ENCODE measurements at regions not wholly inside any gene's neighbourhood (a gene's known extent, or its start where the extent isn't known, plus 50 kb on each side); places are given as distances from the start of the nearest gene placed in this dataset.

DNA sequence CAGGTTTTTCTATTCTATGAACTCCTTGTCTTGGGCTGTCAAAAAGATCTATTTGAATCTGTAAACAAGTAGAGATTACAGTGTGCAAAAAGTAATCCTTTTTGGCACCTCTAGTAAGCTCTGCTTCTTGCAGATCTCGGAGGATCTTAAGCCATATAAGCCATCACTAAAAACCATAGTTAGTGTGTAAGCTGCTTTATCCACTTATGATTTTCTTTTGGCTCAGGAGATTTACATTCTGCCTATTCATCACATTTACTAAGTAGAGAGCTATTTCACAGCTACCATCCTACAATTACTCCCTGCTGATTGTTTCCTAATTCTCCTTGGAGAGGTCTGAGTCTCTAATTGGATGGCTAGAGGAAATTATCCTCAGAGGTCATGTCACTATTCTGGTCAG, 385.7 kb downstream of the AASDHPPT start:
- Histone ChIP-seq H3K36me3 (ENCODE audit: insufficient read depth, low read length) (no peaks in the 10 kb centered on the region), H3K4me2 (ENCODE audit: low read depth, low read length, poor library complexity, severe bottlenecking) (no peak overlapping the region), H3K27me3 (ENCODE audit: low read length) (no peaks in the 10 kb centered on the region), H4K20me1 (ENCODE audit: insufficient read depth, low read depth, low read length) (no peaks in the 10 kb centered on the region), H3K9ac (ENCODE audit: low read length) (no peak overlapping the region), H3K9me3 (ENCODE audit: low read length) (no peaks in the 10 kb centered on the region), H2AFZ (ENCODE audit: low read length) (no peak overlapping the region), H3K27ac (ENCODE audit: low read length) (no peak overlapping the region), H3K9me2 (replicated peaks; ENCODE audit: insufficient read depth, low read length) (no peaks in the 10 kb centered on the region), H3K79me2 (ENCODE audit: low read length) (no peaks in the 10 kb centered on the region), H3K4me3 (ENCODE audit: low read length) (no peak overlapping the region), H3K4me1 (ENCODE audit: low read length) (no peaks in the 10 kb centered on the region)
- no peak for DNase-seq

DNA sequence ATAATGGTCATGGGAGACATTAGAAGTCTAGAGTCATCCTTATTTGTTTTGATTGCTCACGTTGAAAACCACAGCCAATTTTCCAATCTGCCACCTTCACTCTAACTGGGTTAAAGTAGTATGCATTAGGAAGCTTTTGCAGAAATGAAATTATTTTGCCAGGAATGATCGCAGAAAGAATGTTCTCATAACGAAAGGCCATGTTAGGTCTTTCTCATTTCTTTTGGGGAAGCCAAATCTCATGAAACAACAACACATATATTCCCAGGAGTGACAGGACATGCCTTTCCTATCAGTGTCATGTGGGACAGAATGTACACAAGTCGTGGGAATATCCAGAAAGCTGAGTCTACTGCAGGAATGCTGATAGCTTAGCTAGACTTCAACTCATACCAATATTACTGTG, 386.3 kb downstream of the AASDHPPT start:
- Histone ChIP-seq H3K9ac (ENCODE audit: low read length) (no peak overlapping the region), H3K4me1 (ENCODE audit: low read length) (no peaks in the 10 kb centered on the region), H3K36me3 (ENCODE audit: insufficient read depth, low read length) (no peaks in the 10 kb centered on the region), H3K27ac (ENCODE audit: low read length) (no peak overlapping the region), H2AFZ (ENCODE audit: low read length) (no peak overlapping the region), H3K4me3 (ENCODE audit: low read length) (no peak overlapping the region), H3K9me3 (ENCODE audit: low read length) (no peaks in the 10 kb centered on the region), H3K27me3 (ENCODE audit: low read length) (no peaks in the 10 kb centered on the region), H3K9me2 (replicated peaks; ENCODE audit: insufficient read depth, low read length) (no peaks in the 10 kb centered on the region), H3K79me2 (ENCODE audit: low read length) (no peaks in the 10 kb centered on the region), H3K4me2 (ENCODE audit: low read depth, low read length, poor library complexity, severe bottlenecking) (no peak overlapping the region), H4K20me1 (ENCODE audit: insufficient read depth, low read depth, low read length) (no peaks in the 10 kb centered on the region)
- DNase-seq, result no peak

DNA sequence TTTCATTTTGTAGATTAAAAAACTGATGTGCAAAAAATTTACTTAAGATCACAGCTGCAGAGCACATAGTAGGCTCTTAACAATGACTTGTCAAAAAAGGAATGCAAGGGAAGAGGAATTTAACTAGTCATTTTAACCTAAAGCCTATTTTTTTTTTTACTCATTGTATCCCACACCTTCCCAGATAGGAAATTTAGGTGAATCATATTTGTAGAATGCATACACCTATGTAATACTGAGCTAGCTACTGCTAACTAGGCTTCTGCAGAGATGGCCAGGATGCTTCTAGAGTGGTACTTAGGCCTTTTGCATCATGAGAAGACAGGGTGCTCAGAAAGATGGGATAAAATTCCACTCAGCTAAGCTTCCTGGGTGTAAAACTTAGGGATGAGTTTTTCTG, 387.3 kb downstream of the AASDHPPT start:
- Histone ChIP-seq H3K79me2 (ENCODE audit: low read length) (no peaks in the 10 kb centered on the region), H3K9me3 (ENCODE audit: low read length) (no peaks in the 10 kb centered on the region), H4K20me1 (ENCODE audit: insufficient read depth, low read depth, low read length) (no peaks in the 10 kb centered on the region), H3K4me1 (ENCODE audit: low read length) (no peaks in the 10 kb centered on the region), H3K27me3 (ENCODE audit: low read length) (no peaks in the 10 kb centered on the region), H3K9ac (ENCODE audit: low read length) (no peak overlapping the region), H3K27ac (ENCODE audit: low read length) (no peak overlapping the region), H3K36me3 (ENCODE audit: insufficient read depth, low read length) (no peaks in the 10 kb centered on the region), H3K4me2 (ENCODE audit: low read depth, low read length, poor library complexity, severe bottlenecking) (no peak overlapping the region), H3K9me2 (replicated peaks; ENCODE audit: insufficient read depth, low read length) (no peaks in the 10 kb centered on the region), H2AFZ (ENCODE audit: low read length) (no peak overlapping the region), H3K4me3 (ENCODE audit: low read length) (no peak overlapping the region)
- DNase-seq, result no peak

DNA sequence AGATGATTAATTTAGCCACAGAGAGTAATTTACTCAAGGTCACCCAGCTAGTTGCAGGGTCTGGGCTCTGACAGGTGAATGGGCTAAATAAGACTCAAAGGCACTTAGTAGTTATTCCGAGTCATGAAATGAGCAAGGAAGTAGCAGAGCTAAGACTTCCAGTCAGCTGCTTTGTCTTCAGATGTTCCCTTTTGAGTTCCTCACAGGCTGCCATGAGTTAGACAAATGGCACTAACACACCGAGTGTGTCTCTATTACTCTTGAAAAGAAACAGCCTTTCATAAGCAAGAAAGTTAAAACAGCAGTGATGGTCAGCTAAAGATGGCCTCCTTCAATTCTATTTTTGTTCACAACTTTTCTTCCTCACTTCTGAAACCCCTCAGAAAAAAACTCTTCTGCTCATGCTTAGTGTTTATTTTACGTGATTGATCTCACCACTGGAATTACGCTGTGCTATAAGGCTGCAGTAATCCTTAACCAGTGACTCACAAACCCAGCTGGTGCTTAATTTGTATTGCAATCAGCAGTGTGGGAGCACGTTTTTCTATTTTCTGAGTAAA, 389.1 kb downstream of the AASDHPPT start:
- Histone ChIP-seq H3K27me3 (ENCODE audit: low read length) (peaks cover 8% of the 10 kb centered on the region; the same call in 1 of the 2 replicates), H3K27ac (ENCODE audit: low read length) (no peak overlapping the region), H3K36me3 (ENCODE audit: insufficient read depth, low read length) (no peaks in the 10 kb centered on the region), H3K4me2 (ENCODE audit: low read depth, low read length, poor library complexity, severe bottlenecking) (no peak overlapping the region), H4K20me1 (ENCODE audit: insufficient read depth, low read depth, low read length) (no peaks in the 10 kb centered on the region), H2AFZ (ENCODE audit: low read length) (no peak overlapping the region), H3K4me1 (ENCODE audit: low read length) (no peaks in the 10 kb centered on the region), H3K9ac (ENCODE audit: low read length) (no peak overlapping the region), H3K79me2 (ENCODE audit: low read length) (no peaks in the 10 kb centered on the region), H3K4me3 (ENCODE audit: low read length) (no peak overlapping the region), H3K9me2 (replicated peaks; ENCODE audit: insufficient read depth, low read length) (no peaks in the 10 kb centered on the region), H3K9me3 (ENCODE audit: low read length) (no peaks in the 10 kb centered on the region)
- DNase-seq, result no peak

DNA sequence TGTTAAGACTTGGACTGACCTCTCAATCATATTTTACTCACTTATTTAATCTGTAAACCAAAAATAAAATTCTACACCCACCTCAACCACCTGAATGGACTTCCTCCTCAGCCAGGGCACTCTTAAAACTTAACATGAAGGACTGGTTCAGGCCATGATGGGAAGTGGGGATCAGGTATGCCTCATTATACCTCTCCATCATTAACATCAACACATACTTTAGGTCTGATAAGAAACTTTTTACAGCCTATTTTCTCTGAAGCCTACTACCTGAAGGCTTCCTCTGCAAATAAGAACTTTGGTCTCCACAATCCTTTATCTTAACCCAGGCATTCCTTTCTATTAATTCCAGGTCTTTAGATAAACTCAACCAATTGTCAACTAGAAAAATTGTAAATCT, 390.0 kb downstream of the AASDHPPT start:
- no peaks in the 10 kb centered on the region for H3K9me3 ChIP-seq (ENCODE audit: low read length)
- no peaks in the 10 kb centered on the region for H3K36me3 ChIP-seq (ENCODE audit: insufficient read depth, low read length)
- no peak for DNase-seq
- no peaks in the 10 kb centered on the region for H3K79me2 ChIP-seq (ENCODE audit: low read length)
- H3K4me1 ChIP-seq (ENCODE audit: low read length), result no peaks in the 10 kb centered on the region
- H2AFZ ChIP-seq (ENCODE audit: low read length), result no peak overlapping the region
- no peak overlapping the region for H3K4me2 ChIP-seq (ENCODE audit: low read depth, low read length, poor library complexity, severe bottlenecking)
- H4K20me1 ChIP-seq (ENCODE audit: insufficient read depth, low read depth, low read length), result no peaks in the 10 kb centered on the region
- peaks cover 8% of the 10 kb centered on the region; the same call in 1 of the 2 replicates for H3K27me3 ChIP-seq (ENCODE audit: low read length)
- H3K27ac ChIP-seq (ENCODE audit: low read length), result no peak overlapping the region
- no peak overlapping the region for H3K9ac ChIP-seq (ENCODE audit: low read length)
- H3K9me2 ChIP-seq (replicated peaks; ENCODE audit: insufficient read depth, low read length), result no peaks in the 10 kb centered on the region
- H3K4me3 ChIP-seq (ENCODE audit: low read length), result no peak overlapping the region

DNA sequence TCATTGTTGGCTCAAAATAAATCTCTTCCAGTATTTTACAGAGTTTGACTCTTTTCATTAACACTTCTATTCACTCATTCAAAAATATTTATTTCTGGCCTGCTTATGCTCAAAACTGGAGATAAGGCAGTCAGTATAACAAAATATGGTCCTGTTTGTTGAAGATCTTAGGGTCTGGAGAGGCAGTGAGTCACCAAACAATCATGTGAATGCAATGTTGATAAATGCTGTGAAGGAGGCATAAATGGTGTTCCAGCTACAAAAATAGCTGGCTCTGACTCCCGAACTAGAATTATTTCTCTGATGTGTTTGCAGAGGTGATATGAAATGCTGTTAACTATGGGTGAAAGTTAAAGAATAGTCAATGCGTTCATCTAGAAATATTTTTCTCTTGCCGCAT, 390.6 kb downstream of the AASDHPPT start:
- H3K4me1 ChIP-seq (ENCODE audit: low read length), result no peaks in the 10 kb centered on the region

DNA sequence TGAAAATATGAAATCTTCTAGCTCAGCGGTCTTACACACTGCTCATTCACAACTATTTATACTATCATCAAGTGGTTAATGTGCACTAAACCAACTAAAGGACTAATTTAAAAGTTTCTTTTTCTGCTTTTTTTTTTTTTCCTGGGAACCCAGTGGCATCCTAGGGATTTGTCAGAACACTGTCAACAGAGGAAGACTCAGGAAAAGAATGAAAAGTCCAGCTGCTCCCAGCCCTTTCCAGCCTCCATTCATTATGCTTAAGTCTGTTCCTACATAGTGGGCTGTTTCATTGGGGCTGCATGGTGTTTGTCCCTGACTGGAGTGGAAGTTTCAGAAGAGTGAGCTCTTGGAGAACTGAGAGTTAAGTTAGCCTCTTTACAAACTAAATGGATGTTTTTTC, 391.1 kb downstream of the AASDHPPT start:
- Histone ChIP-seq H3K9me3 (ENCODE audit: low read length) (no peaks in the 10 kb centered on the region), H3K4me3 (ENCODE audit: low read length) (no peak overlapping the region), H3K4me1 (ENCODE audit: low read length) (no peaks in the 10 kb centered on the region), H3K79me2 (ENCODE audit: low read length) (no peaks in the 10 kb centered on the region), H3K9ac (ENCODE audit: low read length) (no peak overlapping the region), H3K27ac (ENCODE audit: low read length) (no peak overlapping the region), H2AFZ (ENCODE audit: low read length) (no peak overlapping the region), H4K20me1 (ENCODE audit: insufficient read depth, low read depth, low read length) (no peaks in the 10 kb centered on the region), H3K27me3 (ENCODE audit: low read length) (peaks cover 8% of the 10 kb centered on the region; the same call in 1 of the 2 replicates), H3K36me3 (ENCODE audit: insufficient read depth, low read length) (no peaks in the 10 kb centered on the region), H3K9me2 (replicated peaks; ENCODE audit: insufficient read depth, low read length) (no peaks in the 10 kb centered on the region), H3K4me2 (ENCODE audit: low read depth, low read length, poor library complexity, severe bottlenecking) (no peak overlapping the region)
- no peak for DNase-seq

More for the DNA sequence above, 390.6 kb downstream of the AASDHPPT start:
- no peak overlapping the region for H3K27ac ChIP-seq (ENCODE audit: low read length)
- no peaks in the 10 kb centered on the region for H3K79me2 ChIP-seq (ENCODE audit: low read length)
- no peaks in the 10 kb centered on the region for H3K36me3 ChIP-seq (ENCODE audit: insufficient read depth, low read length)
- no peak for DNase-seq
- no peaks in the 10 kb centered on the region for H4K20me1 ChIP-seq (ENCODE audit: insufficient read depth, low read depth, low read length)
- no peak overlapping the region for H3K4me2 ChIP-seq (ENCODE audit: low read depth, low read length, poor library complexity, severe bottlenecking)
- no peak overlapping the region for H2AFZ ChIP-seq (ENCODE audit: low read length)
- no peak overlapping the region for H3K9ac ChIP-seq (ENCODE audit: low read length)
- H3K4me3 ChIP-seq (ENCODE audit: low read length), result no peak overlapping the region
- no peaks in the 10 kb centered on the region for H3K9me2 ChIP-seq (replicated peaks; ENCODE audit: insufficient read depth, low read length)
- H3K27me3 ChIP-seq (ENCODE audit: low read length), result peaks cover 8% of the 10 kb centered on the region; the same call in 1 of the 2 replicates
- H3K9me3 ChIP-seq (ENCODE audit: low read length), result no peaks in the 10 kb centered on the region

DNA sequence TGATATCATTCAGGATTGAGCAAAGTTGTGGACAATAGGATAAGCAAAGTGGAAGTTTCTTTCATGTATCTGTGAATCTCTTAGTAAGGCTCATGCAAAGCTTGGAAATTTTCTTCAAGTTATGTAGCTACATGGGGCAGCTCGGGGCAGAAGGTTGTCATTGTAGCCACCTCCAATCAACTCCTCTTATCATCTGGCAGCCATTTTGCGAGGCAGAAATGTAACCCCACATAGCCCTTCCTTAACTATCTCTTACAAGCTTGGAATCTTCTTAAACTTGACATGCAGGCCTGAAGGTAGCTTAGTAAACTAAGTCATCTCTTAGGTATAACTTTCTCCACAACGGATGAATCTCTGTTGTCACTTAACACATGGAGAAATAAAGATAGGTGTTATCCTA, 392.8 kb downstream of the AASDHPPT start:
- Histone ChIP-seq H3K36me3 (ENCODE audit: insufficient read depth, low read length) (no peaks in the 10 kb centered on the region), H3K4me1 (ENCODE audit: low read length) (no peaks in the 10 kb centered on the region), H3K27ac (ENCODE audit: low read length) (no peak overlapping the region), H3K9me3 (ENCODE audit: low read length) (no peaks in the 10 kb centered on the region), H4K20me1 (ENCODE audit: insufficient read depth, low read depth, low read length) (no peaks in the 10 kb centered on the region), H3K4me2 (ENCODE audit: low read depth, low read length, poor library complexity, severe bottlenecking) (no peak overlapping the region), H3K9me2 (replicated peaks; ENCODE audit: insufficient read depth, low read length) (no peaks in the 10 kb centered on the region), H3K9ac (ENCODE audit: low read length) (no peak overlapping the region), H3K79me2 (ENCODE audit: low read length) (no peaks in the 10 kb centered on the region), H3K4me3 (ENCODE audit: low read length) (no peak overlapping the region), H3K27me3 (ENCODE audit: low read length) (peaks cover 8% of the 10 kb centered on the region; the same call in 1 of the 2 replicates), H2AFZ (ENCODE audit: low read length) (no peak overlapping the region)
- no peak for DNase-seq

DNA sequence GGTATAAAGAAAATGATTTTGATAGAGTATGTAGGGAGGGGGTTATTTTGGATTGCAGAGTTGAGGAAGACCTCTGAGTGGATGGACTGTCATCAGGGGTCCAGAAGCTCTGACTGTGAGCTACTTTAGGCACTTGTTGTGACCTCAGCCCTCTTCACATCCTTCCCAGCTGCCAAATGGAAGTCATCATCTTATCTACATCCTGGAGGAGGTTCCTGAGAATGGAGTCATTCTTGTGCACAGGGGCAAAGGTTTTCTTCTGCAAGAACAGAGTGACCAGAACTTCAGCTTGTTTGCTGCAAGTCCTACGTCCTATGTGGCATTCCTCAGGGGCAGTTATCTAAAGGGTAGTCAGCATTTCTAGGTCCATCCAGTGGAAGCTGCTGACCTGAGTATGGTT, 393.8 kb downstream of the AASDHPPT start:
- Histone ChIP-seq H2AFZ (ENCODE audit: low read length) (no peak overlapping the region), H3K9me2 (replicated peaks; ENCODE audit: insufficient read depth, low read length) (no peaks in the 10 kb centered on the region), H3K4me2 (ENCODE audit: low read depth, low read length, poor library complexity, severe bottlenecking) (no peak overlapping the region), H3K9me3 (ENCODE audit: low read length) (no peaks in the 10 kb centered on the region), H3K27ac (ENCODE audit: low read length) (no peak overlapping the region), H3K36me3 (ENCODE audit: insufficient read depth, low read length) (no peaks in the 10 kb centered on the region), H3K9ac (ENCODE audit: low read length) (no peak overlapping the region), H3K27me3 (ENCODE audit: low read length) (peaks cover 8% of the 10 kb centered on the region; the same call in 1 of the 2 replicates), H3K4me3 (ENCODE audit: low read length) (no peak overlapping the region), H3K4me1 (ENCODE audit: low read length) (no peaks in the 10 kb centered on the region), H3K79me2 (ENCODE audit: low read length) (no peaks in the 10 kb centered on the region), H4K20me1 (ENCODE audit: insufficient read depth, low read depth, low read length) (no peaks in the 10 kb centered on the region)
- no peak for DNase-seq
